Activated B cell treated with CpG ODN at 0.5 μM for 24 hours (primary cell): ENCODE measurements at regions not wholly inside any gene's neighbourhood (a gene's known extent, or its start where the extent isn't known, plus 50 kb on each side); places are given as distances from the start of the nearest gene placed in this dataset.

ENCODE experiments used
- ATAC-seq: fragments of 200-7000 bp; cut with Tn5 transposase; one replicate; pipeline ENCODE4 v1.10.0; 2021; ENCODE audit warnings: low read depth, mild to moderate bottlenecking, moderate library complexity
- CTCF ChIA-PET: fragments of 350-600 bp; sonication (Branson Sonifier 250); formaldehyde crosslinking; loops from one replicate; lab custom pipeline; 2021; ENCODE audit warnings: antibody characterized with exemption; lab: Charles Lee
- POLR2A ChIA-PET: fragments of 350-600 bp; sonication (Branson Sonifier 250); formaldehyde crosslinking; loops from one replicate; lab custom pipeline; 2021; ENCODE audit warnings: antibody characterized with exemption; lab: Charles Lee
- DNase-seq: peaks from one replicate; pipeline ENCODE4 v3.0.0; 2022
- H3K27ac Mint-ChIP-seq: one replicate; pipeline ENCODE4 v1.8.0; 2020; ENCODE audit warnings: mixed read lengths
- H3K27me3 Mint-ChIP-seq: one replicate; pipeline ENCODE4 v1.8.0; 2021; ENCODE audit warnings: mixed read lengths
- H3K36me3 Mint-ChIP-seq: one replicate; pipeline ENCODE4 v1.8.0; 2021; ENCODE audit warnings: low read depth, mixed read lengths
- H3K4me1 Mint-ChIP-seq: one replicate; pipeline ENCODE4 v1.8.0; 2021; ENCODE audit warnings: mixed read lengths
- H3K4me3 Mint-ChIP-seq: one replicate; pipeline ENCODE4 v1.8.0; 2020; ENCODE audit warnings: mild to moderate bottlenecking, mixed read lengths
- H3K9me3 Mint-ChIP-seq: one replicate; pipeline ENCODE4 v1.8.0; 2020; ENCODE audit warnings: mixed read lengths
- intact Hi-C: fragments of 100-400 bp; cut with micrococcal nuclease; formaldehyde crosslinking; loops from one replicate; pipeline ENCODE4 v1.15.1; 2024
- TF ChIP-seq, protein P1 (sequence below): fragments of 200-600 bp; IDR thresholded peaks from one replicate; pipeline ENCODE4 v1.8.0; 2022; ENCODE audit warnings: antibody characterized with exemption, mild to moderate bottlenecking

DNA sequence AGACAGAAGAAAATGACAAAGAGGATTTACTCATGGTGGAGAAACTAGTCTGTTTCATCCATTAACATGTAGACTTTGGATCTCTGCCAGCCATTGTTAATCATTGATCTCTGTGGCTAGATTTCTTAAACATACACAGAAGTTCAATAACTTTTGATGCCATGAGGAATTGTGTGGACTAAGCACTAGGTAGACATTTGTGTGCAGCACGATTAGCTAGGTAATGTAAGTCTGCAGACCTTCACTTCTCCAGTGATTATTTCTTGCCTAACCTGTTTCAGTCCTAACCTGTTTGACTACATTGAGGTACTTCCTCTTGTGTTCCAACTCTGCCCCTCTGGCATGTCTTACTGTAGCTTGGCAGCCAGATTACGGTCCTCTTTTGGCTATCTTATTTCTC, 928.5 kb upstream of the ROBO1 start:
- no peak overlapping the region for H3K4me3 Mint-ChIP-seq
- no peaks in the 10 kb centered on the region for H3K27me3 Mint-ChIP-seq
- POLR2A ChIA-PET, result no interaction called here
- TF ChIP-seq, protein P1, sequence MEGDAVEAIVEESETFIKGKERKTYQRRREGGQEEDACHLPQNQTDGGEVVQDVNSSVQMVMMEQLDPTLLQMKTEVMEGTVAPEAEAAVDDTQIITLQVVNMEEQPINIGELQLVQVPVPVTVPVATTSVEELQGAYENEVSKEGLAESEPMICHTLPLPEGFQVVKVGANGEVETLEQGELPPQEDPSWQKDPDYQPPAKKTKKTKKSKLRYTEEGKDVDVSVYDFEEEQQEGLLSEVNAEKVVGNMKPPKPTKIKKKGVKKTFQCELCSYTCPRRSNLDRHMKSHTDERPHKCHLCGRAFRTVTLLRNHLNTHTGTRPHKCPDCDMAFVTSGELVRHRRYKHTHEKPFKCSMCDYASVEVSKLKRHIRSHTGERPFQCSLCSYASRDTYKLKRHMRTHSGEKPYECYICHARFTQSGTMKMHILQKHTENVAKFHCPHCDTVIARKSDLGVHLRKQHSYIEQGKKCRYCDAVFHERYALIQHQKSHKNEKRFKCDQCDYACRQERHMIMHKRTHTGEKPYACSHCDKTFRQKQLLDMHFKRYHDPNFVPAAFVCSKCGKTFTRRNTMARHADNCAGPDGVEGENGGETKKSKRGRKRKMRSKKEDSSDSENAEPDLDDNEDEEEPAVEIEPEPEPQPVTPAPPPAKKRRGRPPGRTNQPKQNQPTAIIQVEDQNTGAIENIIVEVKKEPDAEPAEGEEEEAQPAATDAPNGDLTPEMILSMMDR, result no peak
- ATAC-seq (no peak), DNase-seq (no peak)
- H3K27ac Mint-ChIP-seq, result no peak overlapping the region
- H3K4me1 Mint-ChIP-seq, result no peaks in the 10 kb centered on the region
- intact Hi-C loops, result no loop called here
- CTCF ChIA-PET, result no interaction called here
- H3K36me3 Mint-ChIP-seq, result no peaks in the 10 kb centered on the region
- H3K9me3 Mint-ChIP-seq, result no peaks in the 10 kb centered on the region

DNA sequence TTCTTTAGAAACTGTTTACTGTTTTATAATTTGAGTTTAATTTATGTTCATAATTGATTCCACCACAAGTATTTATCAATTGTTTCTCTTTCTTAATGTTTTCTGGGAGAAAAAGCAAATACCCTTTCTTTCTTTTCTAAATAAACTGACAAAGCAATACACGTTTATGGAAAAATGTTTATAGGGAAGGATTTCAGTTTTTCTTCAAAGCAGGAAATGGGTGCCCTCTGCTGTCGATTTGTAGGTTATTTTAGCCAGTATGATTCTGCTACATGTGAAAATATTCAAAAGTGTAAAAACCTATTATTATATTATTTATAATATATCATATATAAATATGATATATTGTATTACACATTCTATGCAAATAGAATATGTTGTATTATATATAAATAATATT, 921.0 kb upstream of the ROBO1 start:
- intact Hi-C loops, result no loop called here
- Mint-ChIP-seq H3K9me3 (peaks cover 3% of the 10 kb centered on the region), H3K27me3 (no peaks in the 10 kb centered on the region), H3K27ac (no peak overlapping the region), H3K4me1 (no peaks in the 10 kb centered on the region), H3K4me3 (no peak overlapping the region), H3K36me3 (no peaks in the 10 kb centered on the region)
- ChIA-PET CTCF (no interaction called here), POLR2A (no interaction called here)
- ATAC-seq, result no peak
- DNase-seq, result no peak
- TF ChIP-seq, protein P1, result no peak

DNA sequence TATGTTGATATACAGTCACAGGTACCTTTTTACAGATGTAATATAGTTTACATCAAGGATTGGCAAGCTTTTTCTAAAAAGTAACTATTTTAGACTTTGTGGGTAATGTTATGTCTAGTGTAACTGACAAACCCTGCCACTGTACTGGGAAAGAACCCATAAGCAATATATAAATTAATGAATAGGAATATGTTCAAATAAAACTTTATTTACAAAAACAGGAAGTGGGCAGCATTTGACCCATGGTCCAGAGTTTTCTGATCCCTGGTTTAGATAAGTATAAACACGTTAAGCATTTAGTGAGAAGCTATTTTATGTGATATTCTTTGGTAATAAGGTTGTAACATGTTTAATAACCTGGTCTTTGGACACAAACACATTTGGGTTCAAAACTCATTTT, 915.2 kb upstream of the ROBO1 start:
- no peaks in the 10 kb centered on the region for H3K4me1 Mint-ChIP-seq
- H3K4me3 Mint-ChIP-seq, result no peak overlapping the region
- no peaks in the 10 kb centered on the region for H3K27me3 Mint-ChIP-seq
- ChIA-PET POLR2A (no interaction called here), CTCF (no interaction called here)
- TF ChIP-seq, protein P1, result no peak
- no peak overlapping the region for H3K27ac Mint-ChIP-seq
- DNase-seq, result no peak
- peaks cover 6% of the 10 kb centered on the region for H3K9me3 Mint-ChIP-seq
- no peak for ATAC-seq
- intact Hi-C loops, result no loop called here
- no peaks in the 10 kb centered on the region for H3K36me3 Mint-ChIP-seq

DNA sequence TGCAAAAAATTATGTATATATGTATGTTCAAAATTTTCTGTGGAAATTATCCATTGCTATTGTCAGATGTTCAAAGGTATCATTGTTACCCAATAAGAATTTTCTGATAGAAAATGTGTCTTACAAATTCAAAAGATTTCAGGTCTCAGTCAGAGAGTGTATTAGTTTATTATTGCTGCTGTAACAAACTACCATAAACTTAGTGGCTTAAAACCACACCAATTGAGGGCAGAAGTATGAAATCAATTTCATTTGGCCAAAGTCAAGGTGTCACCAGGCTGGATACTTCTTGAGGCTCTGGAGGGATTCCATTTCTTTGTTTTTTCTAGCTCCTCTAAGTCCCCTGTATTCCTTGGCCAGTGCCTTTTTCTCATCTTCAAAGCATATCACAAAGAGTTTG, 914.4 kb upstream of the ROBO1 start:
- H3K9me3 Mint-ChIP-seq, result peaks cover 6% of the 10 kb centered on the region
- no peaks in the 10 kb centered on the region for H3K36me3 Mint-ChIP-seq
- ATAC-seq (no peak), DNase-seq (no peak)
- no peaks in the 10 kb centered on the region for H3K27me3 Mint-ChIP-seq
- TF ChIP-seq, protein P1, result no peak
- POLR2A ChIA-PET, result no interaction called here
- intact Hi-C loops, result no loop called here
- H3K4me3 Mint-ChIP-seq, result no peak overlapping the region
- no peaks in the 10 kb centered on the region for H3K4me1 Mint-ChIP-seq
- CTCF ChIA-PET, result no interaction called here
- no peak overlapping the region for H3K27ac Mint-ChIP-seq

DNA sequence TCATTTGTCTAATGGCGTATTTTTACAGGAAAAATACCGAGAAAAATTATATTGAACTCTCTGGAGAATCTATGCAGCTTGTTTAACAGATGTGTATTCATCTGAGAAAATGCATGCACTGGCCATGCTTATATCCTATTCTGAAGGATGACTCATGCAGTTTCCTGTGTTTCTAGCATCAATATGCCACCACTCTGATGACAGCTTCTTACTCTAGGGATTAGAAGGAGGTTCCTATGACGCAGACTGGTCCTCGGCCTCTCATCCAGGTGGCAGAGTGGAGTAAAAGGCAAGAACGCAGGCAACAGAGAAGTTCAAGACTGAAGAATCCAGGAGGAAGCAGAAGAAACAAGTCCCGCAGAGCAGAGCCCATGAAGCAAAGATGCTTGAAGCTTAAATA, 910.0 kb upstream of the ROBO1 start:
- DNase-seq (no peak), ATAC-seq (peak; percentile 21)
- peak overlapping the region; percentile 50 for H3K27ac Mint-ChIP-seq
- intact Hi-C loops, result no loop called here
- ChIA-PET CTCF (no interaction called here), POLR2A (no interaction called here)
- H3K4me1 Mint-ChIP-seq, result no peaks in the 10 kb centered on the region
- H3K4me3 Mint-ChIP-seq, result no peak overlapping the region
- H3K9me3 Mint-ChIP-seq, result peaks cover 4% of the 10 kb centered on the region
- no peaks in the 10 kb centered on the region for H3K36me3 Mint-ChIP-seq
- TF ChIP-seq, protein P1, result no peak
- H3K27me3 Mint-ChIP-seq, result no peaks in the 10 kb centered on the region
